PC-3 (cell line): ENCODE measurements at regions not wholly inside any gene's neighbourhood (a gene's known extent, or its start where the extent isn't known, plus 50 kb on each side); places are given as distances from the start of the nearest gene placed in this dataset.

ENCODE experiments used
- EZH2phosphoT487 ChIP-seq: fragments of 300-600 bp; sonication (generic); IDR thresholded peaks from 2 replicates; pipeline ENCODE4 v1.6.1; 2018; ENCODE audit warnings: mild to moderate bottlenecking, antibody characterized with exemption, low read length, borderline replicate concordance
- TF ChIP-seq, protein P1 (sequence below): fragments of 300-600 bp; sonication (generic); conservative IDR thresholded peaks from 2 replicates; pipeline ENCODE4 v1.5.1; 2017; ENCODE audit warnings: antibody characterized with exemption, low read depth, mild to moderate bottlenecking, low read length

DNA sequence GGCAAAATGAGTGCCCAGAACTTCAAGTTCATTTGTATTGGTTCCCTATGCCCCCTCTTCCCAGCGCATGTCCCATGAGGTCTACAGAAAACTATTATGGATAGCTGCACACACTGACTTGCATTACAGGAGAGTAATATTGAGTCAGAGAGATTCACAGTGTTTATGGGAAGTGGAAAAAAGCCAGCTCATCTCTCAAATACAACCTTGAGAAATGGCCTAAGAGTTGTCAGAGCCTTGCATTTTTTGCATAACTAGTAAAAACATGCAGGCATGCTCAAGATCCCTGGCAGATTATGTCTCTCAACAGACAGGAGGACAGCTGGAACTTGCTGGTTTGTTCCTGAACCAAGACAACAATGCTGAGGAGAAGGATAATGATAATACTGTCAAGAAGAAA is 1292.8 kb downstream of the DSC3 start:
- TF ChIP-seq, protein P1, sequence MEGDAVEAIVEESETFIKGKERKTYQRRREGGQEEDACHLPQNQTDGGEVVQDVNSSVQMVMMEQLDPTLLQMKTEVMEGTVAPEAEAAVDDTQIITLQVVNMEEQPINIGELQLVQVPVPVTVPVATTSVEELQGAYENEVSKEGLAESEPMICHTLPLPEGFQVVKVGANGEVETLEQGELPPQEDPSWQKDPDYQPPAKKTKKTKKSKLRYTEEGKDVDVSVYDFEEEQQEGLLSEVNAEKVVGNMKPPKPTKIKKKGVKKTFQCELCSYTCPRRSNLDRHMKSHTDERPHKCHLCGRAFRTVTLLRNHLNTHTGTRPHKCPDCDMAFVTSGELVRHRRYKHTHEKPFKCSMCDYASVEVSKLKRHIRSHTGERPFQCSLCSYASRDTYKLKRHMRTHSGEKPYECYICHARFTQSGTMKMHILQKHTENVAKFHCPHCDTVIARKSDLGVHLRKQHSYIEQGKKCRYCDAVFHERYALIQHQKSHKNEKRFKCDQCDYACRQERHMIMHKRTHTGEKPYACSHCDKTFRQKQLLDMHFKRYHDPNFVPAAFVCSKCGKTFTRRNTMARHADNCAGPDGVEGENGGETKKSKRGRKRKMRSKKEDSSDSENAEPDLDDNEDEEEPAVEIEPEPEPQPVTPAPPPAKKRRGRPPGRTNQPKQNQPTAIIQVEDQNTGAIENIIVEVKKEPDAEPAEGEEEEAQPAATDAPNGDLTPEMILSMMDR: no peak
- TF ChIP-seq EZH2phosphoT487: no peak
